GM03348 (cell line): ENCODE measurements at regions not wholly inside any gene's neighbourhood (a gene's known extent, or its start where the extent isn't known, plus 50 kb on each side); places are given as distances from the start of the nearest gene placed in this dataset.
"Not testable (repeated sequence)": the region's sequence is repeated elsewhere in the genome, so short reads cannot be mapped to it uniquely, and the experiment has no call there.

Experiments used
- DNase-seq: peaks from one replicate; pipeline ENCODE4 v3.0.0; 2012; ENCODE audit warnings: low spot score

DNA sequence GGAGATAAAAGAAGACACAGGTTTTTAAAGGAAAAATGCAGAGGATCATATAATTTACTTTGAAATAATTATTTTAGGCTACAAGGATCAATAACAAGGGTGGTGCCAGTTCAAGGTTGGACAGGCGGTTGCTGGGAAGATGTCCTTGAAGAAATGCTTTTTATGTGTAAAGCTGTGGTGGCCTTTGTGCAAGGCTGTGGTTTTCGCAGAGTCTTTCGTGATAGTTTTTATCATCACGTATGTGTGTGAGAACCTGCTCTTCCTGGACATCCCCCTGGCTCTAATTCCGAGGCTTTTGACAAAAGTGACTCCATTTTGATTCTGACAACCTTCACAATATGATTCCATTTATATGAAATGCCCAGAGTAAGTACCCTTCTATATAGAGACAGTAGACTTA, 85.8 kb upstream of the COG2 start:
- no peak for DNase-seq

DNA sequence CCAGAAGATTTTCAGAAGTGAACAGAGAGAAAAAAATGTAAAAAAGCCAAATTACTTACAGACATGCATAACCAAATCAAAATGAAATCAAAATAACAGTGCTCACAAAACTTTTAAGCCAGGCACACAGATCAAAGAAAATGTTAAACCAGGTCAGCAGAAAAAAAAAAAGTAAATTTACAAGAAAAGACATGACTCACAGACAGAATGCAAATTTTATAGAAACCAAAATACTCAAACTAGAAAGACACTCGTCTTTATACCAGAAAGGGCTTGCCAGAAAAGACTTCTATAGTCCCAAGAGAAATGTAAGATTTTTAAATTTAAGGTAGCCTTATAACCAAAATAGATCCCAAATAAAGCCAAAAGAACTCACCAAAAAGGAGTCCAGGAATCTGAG, 86.5 kb upstream of the COG2 start:
- DNase-seq, result no peak

GRCh38 chr1:230552880-230553279, 89.4 kb upstream of the COG2 start:
- no peak for DNase-seq

DNA sequence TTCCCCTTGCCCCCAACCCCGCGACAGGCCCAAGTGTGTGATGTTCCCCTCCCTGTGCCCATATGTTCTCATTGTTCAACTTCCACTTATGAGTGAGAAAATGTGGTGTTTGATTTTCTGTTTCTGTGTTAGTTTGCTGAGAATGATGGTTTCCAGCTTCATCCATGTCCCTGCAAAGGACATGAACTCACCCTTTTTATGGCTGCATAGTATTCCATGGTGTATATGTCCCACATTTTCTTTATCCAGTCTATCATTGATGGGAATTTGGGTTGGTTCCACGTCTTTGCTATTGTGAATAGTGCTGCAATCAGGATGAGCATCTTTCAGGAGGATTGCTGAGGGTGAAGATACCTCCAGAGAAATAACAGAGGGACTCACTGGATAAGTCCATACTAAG, 91.3 kb upstream of the COG2 start:
- not testable (repeated sequence) for DNase-seq

DNA sequence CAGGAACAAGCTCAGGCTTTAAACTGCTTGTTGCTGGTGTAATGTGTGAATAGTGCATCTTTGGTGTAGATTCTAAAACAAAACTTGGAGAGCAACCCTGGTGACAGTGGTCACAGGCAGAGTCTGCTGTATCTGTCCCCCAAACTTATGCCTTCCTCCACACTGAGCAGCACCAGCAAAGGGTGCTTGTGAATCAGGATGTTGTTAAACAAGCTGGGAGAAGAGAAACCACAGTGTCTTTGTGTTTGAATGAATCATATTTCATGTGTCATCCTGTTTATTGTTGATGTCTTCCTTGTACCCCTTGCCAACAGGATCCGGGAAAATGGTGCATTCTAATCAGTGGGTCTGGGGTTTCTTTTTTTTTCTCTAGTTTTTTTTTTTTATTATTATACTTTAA, 91.9 kb upstream of the COG2 start:
- no peak for DNase-seq

DNA sequence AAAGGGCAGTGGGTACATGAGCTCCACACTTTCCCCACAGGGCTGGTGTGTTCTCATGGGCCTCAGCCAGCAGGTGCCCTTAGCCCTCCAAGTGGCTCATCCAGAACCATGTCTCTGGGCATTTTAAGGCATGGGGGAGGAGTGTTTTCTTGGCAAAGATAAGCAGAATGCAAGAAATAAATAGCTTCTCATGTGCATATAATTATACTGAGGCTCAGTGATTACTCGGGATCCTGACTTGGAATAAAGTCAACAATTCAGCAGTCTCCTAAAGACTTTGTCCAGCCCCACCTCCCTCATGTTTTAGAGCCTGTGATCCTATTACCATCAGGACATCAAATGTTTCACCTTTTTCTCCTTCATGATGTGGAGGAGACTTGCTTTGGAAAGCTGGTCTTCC, 92.7 kb upstream of the COG2 start:
- DNase-seq, result no peak

- no peak for DNase-seq
These were observed 93.3 kb upstream of the COG2 start for GRCh38 chr1:230548997-230549396.

DNA sequence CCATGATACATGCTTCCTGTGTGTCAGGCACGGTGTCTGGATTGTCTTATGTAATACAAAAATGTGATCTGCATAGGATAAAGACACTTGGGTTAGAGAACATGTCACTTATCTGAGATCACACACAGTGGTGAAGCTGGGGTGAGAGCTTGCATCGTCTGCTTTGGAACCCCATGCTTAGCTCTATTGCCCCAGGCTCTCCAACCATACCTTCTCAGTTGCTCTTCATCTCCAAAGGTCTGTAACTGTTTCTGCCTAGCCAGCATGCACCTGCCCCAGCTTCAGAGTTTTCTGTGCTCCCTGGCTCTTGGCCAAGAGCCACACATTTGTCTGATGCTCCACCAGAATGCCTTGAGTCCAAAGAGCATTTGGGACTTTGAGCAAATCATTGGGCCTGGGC, 93.9 kb upstream of the COG2 start:
- no peak for DNase-seq

GRCh38 chr1:230545181-230545580, 97.1 kb upstream of the COG2 start:
- DNase-seq, result no peak

DNA sequence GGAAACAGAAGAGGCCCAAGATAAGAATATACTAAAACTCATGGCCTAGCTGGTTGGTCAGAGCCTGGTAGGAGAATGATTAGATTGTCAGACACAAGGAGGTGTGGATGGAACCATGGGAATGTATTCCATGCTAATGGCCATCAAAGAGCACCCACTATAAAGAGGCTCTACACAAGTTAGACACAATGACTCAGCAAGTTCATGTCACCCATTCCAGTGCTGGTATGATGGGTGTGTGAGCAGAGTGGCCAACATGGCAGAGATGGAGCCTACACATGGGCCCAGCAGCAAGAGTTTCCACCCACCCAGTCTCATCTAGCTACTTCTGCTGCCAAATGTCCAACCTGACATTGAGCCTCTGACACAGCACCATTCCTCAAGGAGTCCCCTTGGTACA, 97.5 kb upstream of the COG2 start:
- DNase-seq, result no peak

GRCh38 chr1:230543085-230543484, 99.2 kb upstream of the COG2 start:
- no peak for DNase-seq

DNA sequence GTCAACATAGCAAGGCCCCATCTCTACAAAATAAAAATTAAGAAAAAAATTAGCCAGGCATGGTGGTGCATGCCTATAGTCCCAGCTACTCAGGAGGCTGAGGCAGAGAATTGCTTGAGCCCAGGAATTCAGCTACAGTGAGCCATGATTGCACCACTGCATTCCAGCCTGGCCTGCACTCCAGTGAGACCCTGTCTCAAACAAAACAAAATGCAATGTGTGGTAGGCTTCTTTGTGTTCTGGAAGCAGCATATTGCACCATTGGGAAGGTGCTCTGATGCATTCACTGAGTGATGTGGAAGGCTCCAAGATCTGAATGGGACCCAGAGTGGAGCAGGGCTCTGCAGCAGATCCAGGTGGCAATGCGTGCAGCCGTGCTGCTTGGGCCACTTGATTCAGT, 99.6 kb upstream of the COG2 start:
- no peak for DNase-seq

DNA sequence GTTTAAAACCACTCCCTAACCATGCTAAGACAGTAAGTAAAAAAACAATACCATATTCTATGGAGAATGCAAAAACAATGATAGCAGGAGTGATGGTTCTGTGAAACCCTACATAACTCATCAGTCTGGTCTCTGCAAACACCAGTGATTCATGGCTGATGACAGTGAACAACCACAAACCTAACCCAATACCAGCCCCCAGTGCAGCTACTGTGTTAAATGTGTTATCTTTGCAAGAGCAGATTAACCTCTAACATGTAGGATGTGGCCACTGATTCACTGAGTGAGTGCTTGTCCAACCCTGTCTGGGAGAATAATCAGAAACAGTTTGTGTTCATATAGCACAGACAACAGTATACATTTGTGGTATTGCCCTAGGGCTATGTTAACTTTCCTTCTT, 100.2 kb upstream of the COG2 start:
- DNase-seq, result no peak

DNA sequence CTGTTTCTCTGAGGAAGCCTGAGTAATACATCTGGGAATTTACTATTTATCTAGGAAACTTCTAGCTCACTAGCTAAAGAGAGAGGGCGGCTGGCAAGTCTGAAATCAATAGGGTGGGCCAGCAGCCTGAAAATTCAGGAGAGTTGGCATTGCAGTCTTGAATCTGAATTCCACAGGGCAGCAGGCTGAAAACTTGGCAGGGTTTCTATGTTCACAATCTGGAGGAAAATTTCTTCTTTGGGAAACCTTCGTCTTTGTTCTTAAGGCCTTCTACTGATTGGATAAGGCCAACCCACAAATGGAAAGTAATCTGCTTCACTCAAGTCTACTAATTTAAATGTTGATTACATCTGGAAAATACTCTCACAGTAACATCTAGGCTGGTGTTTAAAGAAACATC, 101.0 kb upstream of the COG2 start:
- DNase-seq, result no peak

GRCh38 chr1:230540421-230541155, 101.7 kb upstream of the COG2 start:
- no peak for DNase-seq

DNA sequence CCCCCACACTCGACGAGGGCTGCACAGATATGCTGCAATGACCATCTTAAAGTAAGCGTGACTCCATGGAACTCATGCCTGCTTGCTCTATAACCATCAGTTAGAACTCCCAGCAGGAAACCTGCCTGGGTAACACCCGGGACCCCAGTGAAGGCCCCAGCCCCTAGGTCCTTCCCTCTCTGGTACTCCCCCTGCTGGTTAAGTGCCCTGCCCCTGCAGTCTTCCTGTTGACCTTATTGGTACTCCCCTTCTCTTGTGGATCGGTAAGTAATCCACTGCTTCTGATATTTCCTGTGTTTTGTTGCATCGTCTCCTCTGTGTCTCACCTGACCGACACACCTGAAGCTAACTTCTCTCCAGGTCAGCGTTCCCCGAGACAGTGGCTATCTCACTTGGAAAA, 104.8 kb upstream of the COG2 start:
- no peak for DNase-seq

DNA sequence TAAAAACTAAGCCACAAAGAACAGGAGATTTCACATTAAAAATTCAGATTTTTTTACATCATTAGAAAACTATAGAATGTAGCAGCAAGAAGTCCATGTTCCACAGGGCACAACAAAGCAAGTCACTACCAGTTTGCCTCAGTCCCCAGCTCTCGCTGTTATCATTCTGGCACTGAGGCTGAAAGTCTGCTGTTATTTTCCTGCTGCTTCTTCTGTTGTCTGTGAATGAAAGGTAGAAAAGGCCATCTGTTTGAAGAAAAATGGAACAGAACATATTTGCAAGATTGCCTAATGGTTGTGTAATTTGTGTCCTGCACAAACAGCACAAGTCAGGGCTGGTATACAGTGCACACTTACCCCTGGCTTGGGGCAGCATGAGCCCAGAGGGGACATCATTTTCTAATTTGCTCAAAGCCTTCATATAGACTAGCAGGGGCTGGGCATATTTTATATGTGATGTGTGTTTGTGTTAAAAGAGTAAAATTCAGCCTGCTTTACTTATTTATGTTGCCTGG, 105.6 kb upstream of the COG2 start:
- DNase-seq, result no peak

DNA sequence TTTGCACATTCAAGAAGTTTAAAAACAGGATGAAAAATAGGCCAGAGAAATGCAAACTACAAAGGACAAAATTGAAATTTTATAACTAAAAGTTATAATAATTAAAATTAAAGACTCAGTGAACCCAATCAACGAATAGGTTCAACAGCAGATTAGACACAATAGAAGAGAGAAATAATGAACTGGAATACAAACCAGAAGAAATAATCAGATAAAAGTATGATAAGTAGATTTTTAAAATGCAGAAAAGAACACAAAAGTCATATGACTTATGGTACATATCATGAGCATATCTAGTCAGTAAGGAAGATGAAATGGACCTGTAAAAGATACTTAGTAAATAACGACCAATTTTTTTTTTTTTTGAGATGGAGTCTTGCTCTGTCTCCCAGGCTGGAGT, 108.1 kb upstream of the COG2 start:
- no peak for DNase-seq

- DNase-seq, result no peak
These were observed 105.0 kb upstream of the PGBD5 start for GRCh38 chr1:230531103-230531502.

GRCh38 chr1:230519246-230519645, 93.1 kb upstream of the PGBD5 start:
- DNase-seq, result no peak

- no peak for DNase-seq
These were observed 92.4 kb upstream of the PGBD5 start for GRCh38 chr1:230518511-230518910.

GRCh38 chr1:230517786-230518185, 91.7 kb upstream of the PGBD5 start:
- DNase-seq, result no peak

DNA sequence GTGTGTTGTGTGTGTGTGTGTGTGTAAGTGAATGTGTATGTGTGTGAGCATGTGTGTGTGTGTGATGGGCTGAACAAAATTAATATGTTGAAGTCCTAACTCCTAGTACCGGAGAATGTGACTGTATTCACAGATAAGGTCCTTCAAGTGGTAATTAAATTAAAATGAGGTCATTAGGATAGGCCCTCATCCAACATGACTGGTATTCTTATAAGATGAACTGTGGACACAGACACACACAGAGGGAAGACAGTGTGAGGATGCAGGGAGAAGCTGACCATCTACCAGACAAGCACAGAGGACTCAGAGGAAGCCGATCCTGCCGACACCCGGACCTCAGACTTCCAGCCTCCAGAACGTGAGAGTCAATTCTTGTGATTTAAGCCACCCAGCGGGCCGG, 91.2 kb upstream of the PGBD5 start:
- DNase-seq, result no peak

GRCh38 chr1:230516889-230517288, 90.8 kb upstream of the PGBD5 start:
- DNase-seq, result no peak
